ENCODE measurements at regions not wholly inside any gene's neighbourhood (a gene's known extent, or its start where the extent isn't known, plus 50 kb on each side); places are given as distances from the start of the nearest gene placed in this dataset.
A peak's percentile ranks its signal among the peaks of the same experiment; 100 is the strongest.

- TF ChIP-seq ZNF292 (tag by site-specific recombination; IDR thresholded peaks at IDR 0.05; ENCODE audit: borderline replicate concordance, low read depth): no peak
Measured at GRCh38 chr22:44379817-44380755, 67.3 kb upstream of the SHISAL1 start (continued).

- Histone ChIP-seq H3K9me3 (ENCODE audit: control insufficient read depth, insufficient read depth, low read depth, low read length) (peaks cover 3% of the 10 kb centered on the region; the same call in 1 of the 2 replicates), H3K4me1 (ENCODE audit: control insufficient read depth, insufficient read depth, low read length) (no peaks in the 10 kb centered on the region), H3K27ac (ENCODE audit: extremely low read depth, low read depth, low read length) (no peak overlapping the region), H3K36me3 (ENCODE audit: control insufficient read depth in 2 of 2, insufficient read depth in 1 of 2, low read length in 2 of 2) (no peaks in the 10 kb centered on the region), H3K4me3 (ENCODE audit: low read depth, low read length) (no peak overlapping the region)
- POLR2A ChIA-PET: interaction anchor here (0.6 kb wide), 1 partner anchor 191 kb away, joined by 3 read pairs; no protein-coding TSS in a partner anchor
- TF ChIP-seq ZNF169 (tag by site-specific recombination; IDR thresholded peaks at IDR 0.05): peak; percentile 30; the same call in 1 of the 2 replicates
- TF ChIP-seq HOXD13 (CRISPR knock-in tag; IDR thresholded peaks at IDR 0.05; ENCODE audit: borderline replicate concordance): no peak
- peak; percentile 54; the same call in 1 of the 2 replicates for TF ChIP-seq ZNF366 (tag by site-specific recombination; conservative IDR thresholded peaks at IDR 0.05)
- CTCF ChIA-PET: interaction anchor here (0.6 kb wide), 3 partner anchors 15 to 18 kb away, joined by 3 to 5 read pairs (median 4); no protein-coding TSS in a partner anchor
Measured at GRCh38 chr22:44378380-44378779, 65.6 kb upstream of the SHISAL1 start.

- no peak for TF ChIP-seq KLF10 (tag by site-specific recombination; IDR thresholded peaks at IDR 0.05)
- TF ChIP-seq ZNF133 (tag by site-specific recombination; IDR thresholded peaks at IDR 0.05): peak; percentile 94
- TF ChIP-seq AEBP2 (tag by site-specific recombination; IDR thresholded peaks at IDR 0.05; ENCODE audit: borderline replicate concordance): no peak
- TF ChIP-seq ZNF10 (tag by site-specific recombination; IDR thresholded peaks at IDR 0.05): no peak
- TF ChIP-seq SETDB1 (IDR thresholded peaks at IDR 0.05; ENCODE audit: insufficient read length, low read length): peak; percentile 91
- no peak for TF ChIP-seq ZSCAN5A (tag by site-specific recombination; IDR thresholded peaks at IDR 0.05)
- ChIA-PET CTCF (interaction anchor here (0.7 kb wide), 2 partner anchors 69 to 435 kb away, joined by 3 to 6 read pairs; no protein-coding TSS in a partner anchor), POLR2A (no interaction called here)
- Histone ChIP-seq H3K9me3 (ENCODE audit: control insufficient read depth, insufficient read depth, low read depth, low read length) (peaks cover 3% of the 10 kb centered on the region; the same call in 1 of the 2 replicates), H3K36me3 (ENCODE audit: control insufficient read depth in 2 of 2, insufficient read depth in 1 of 2, low read length in 2 of 2) (no peaks in the 10 kb centered on the region), H3K4me1 (ENCODE audit: control insufficient read depth, insufficient read depth, low read length) (no peaks in the 10 kb centered on the region), H3K27ac (ENCODE audit: extremely low read depth, low read depth, low read length) (no peak overlapping the region), H3K4me3 (ENCODE audit: low read depth, low read length) (no peak overlapping the region)
Measured at GRCh38 chr22:44375451-44375850, 62.7 kb upstream of the SHISAL1 start.

- POLR2A ChIA-PET: no interaction called here
- CTCF ChIA-PET: interaction anchor here (0.6 to 0.7 kb wide), 2 partner anchors 17 to 114 kb away, joined by 3 read pairs; no protein-coding TSS in a partner anchor
- H3K4me3 ChIP-seq (ENCODE audit: low read depth, low read length): no peak overlapping the region
- H3K36me3 ChIP-seq (ENCODE audit: control insufficient read depth in 2 of 2, insufficient read depth in 1 of 2, low read length in 2 of 2): no peaks in the 10 kb centered on the region
- H3K4me1 ChIP-seq (ENCODE audit: control insufficient read depth, insufficient read depth, low read length): no peaks in the 10 kb centered on the region
- H3K27ac ChIP-seq (ENCODE audit: extremely low read depth, low read depth, low read length): no peak overlapping the region
- H3K9me3 ChIP-seq (ENCODE audit: control insufficient read depth, insufficient read depth, low read depth, low read length): peaks cover 3% of the 10 kb centered on the region; the same call in 1 of the 2 replicates
- TF ChIP-seq KLF9 (tag by site-specific recombination; IDR thresholded peaks at IDR 0.05; ENCODE audit: low read depth) (no peak), ELK4 (IDR thresholded peaks at IDR 0.05; ENCODE audit: borderline replicate concordance, low read depth, low read length) (no peak), ZNF629 (tag by site-specific recombination; IDR thresholded peaks at IDR 0.05) (no peak), KLF1 (tag by site-specific recombination; IDR thresholded peaks at IDR 0.05) (no peak), REPIN1 (tag by site-specific recombination; IDR thresholded peaks at IDR 0.05; ENCODE audit: low read depth) (no peak), ZNF37A (tag by site-specific recombination; IDR thresholded peaks at IDR 0.05) (no peak), ZNF560 (tag by site-specific recombination; IDR thresholded peaks at IDR 0.05; ENCODE audit: borderline replicate concordance) (no peak), GLI4 (tag by site-specific recombination; IDR thresholded peaks at IDR 0.05) (no peak), ZNF274 (IDR thresholded peaks at IDR 0.05; ENCODE audit: low read length) (no peak), ZNF274 (tag by site-specific recombination; IDR thresholded peaks at IDR 0.05; ENCODE audit: borderline replicate concordance) (no peak)
Measured at GRCh38 chr22:44373234-44373633, 60.5 kb upstream of the SHISAL1 start.
